Glutamatergic neuron (in vitro differentiated cells): ENCODE measurements at regions not wholly inside any gene's neighbourhood (a gene's known extent, or its start where the extent isn't known, plus 50 kb on each side); places are given as distances from the start of the nearest gene placed in this dataset.

Experiments
- DNase-seq: peaks from one replicate; pipeline ENCODE4 v3.0.0; 2022
- H3K27ac Mint-ChIP-seq: one replicate; pipeline ENCODE4 v1.8.0; 2020; ENCODE audit warnings: mild to moderate bottlenecking, mixed read lengths, inconsistent platforms; ENCODE audit not compliant: unreplicated experiment
- H3K27me3 Mint-ChIP-seq: one replicate; pipeline ENCODE4 v1.8.0; 2020; ENCODE audit warnings: mild to moderate bottlenecking, moderate library complexity, mixed read lengths, inconsistent platforms; ENCODE audit not compliant: unreplicated experiment
- H3K36me3 Mint-ChIP-seq: one replicate; pipeline ENCODE4 v1.8.0; 2020; ENCODE audit warnings: mild to moderate bottlenecking, mixed read lengths, inconsistent platforms; ENCODE audit not compliant: unreplicated experiment
- H3K4me1 Mint-ChIP-seq: one replicate; pipeline ENCODE4 v1.8.0; 2020; ENCODE audit warnings: mild to moderate bottlenecking, low read depth, mixed read lengths, inconsistent platforms; ENCODE audit not compliant: unreplicated experiment
- H3K4me3 Mint-ChIP-seq: one replicate; pipeline ENCODE4 v1.8.0; 2020; ENCODE audit warnings: mild to moderate bottlenecking, mixed read lengths, inconsistent platforms; ENCODE audit not compliant: unreplicated experiment
- H3K9me3 Mint-ChIP-seq: one replicate; pipeline ENCODE4 v1.8.0; 2020; ENCODE audit warnings: mild to moderate bottlenecking, moderate library complexity, mixed read lengths, inconsistent platforms; ENCODE audit not compliant: unreplicated experiment
- TF ChIP-seq, protein P1 (sequence below): fragments of 200-600 bp; sonication (generic); IDR thresholded peaks from one replicate; pipeline ENCODE4 v1.5.0; 2021; ENCODE audit not compliant: partially characterized antibody, unreplicated experiment

DNA sequence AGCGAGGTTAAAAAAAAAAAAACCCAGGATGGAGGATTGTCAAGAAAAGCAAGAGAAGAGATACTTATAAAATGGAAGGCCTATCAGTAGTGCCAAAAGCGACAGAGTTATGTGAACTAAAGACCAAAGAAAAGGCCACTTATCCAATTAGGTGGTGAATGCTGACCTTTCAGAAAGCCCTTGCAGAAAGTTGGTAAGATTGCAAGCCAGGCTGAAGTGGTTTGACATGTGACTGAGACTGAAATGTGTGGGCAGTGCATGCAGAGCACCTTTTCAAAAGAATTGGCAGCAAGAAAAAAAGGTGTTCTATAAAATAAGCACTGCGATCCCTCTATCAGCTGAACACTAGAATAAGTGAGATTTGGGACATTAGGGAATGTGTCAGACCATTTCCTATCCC, 379.4 kb upstream of the FAM98A start:
- H3K27ac Mint-ChIP-seq: no peak overlapping the region
- no peaks in the 10 kb centered on the region for H3K27me3 Mint-ChIP-seq
- H3K9me3 Mint-ChIP-seq: no peaks in the 10 kb centered on the region
- H3K4me3 Mint-ChIP-seq: no peak overlapping the region
- DNase-seq: no peak
- H3K4me1 Mint-ChIP-seq: no peaks in the 10 kb centered on the region
- TF ChIP-seq, protein P1, sequence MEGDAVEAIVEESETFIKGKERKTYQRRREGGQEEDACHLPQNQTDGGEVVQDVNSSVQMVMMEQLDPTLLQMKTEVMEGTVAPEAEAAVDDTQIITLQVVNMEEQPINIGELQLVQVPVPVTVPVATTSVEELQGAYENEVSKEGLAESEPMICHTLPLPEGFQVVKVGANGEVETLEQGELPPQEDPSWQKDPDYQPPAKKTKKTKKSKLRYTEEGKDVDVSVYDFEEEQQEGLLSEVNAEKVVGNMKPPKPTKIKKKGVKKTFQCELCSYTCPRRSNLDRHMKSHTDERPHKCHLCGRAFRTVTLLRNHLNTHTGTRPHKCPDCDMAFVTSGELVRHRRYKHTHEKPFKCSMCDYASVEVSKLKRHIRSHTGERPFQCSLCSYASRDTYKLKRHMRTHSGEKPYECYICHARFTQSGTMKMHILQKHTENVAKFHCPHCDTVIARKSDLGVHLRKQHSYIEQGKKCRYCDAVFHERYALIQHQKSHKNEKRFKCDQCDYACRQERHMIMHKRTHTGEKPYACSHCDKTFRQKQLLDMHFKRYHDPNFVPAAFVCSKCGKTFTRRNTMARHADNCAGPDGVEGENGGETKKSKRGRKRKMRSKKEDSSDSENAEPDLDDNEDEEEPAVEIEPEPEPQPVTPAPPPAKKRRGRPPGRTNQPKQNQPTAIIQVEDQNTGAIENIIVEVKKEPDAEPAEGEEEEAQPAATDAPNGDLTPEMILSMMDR: no peak
- no peaks in the 10 kb centered on the region for H3K36me3 Mint-ChIP-seq

DNA sequence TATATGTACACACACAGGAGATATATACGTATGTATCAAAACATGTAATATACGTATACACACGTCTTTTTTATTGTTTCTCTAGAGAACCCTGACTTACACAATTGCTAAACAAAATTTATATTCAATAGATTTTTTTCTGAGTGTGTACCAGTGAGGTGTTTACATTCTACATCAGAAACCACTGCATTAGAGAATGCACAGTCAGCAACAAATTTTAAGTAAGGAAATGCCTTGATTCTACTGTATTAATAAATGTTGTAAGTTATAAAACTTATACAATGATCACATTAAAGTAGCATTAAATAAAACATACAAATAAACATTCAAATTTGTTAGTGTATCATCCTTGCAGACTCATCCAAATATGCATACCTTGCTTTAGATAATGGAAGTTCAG, 376.4 kb upstream of the FAM98A start:
- no peaks in the 10 kb centered on the region for H3K27me3 Mint-ChIP-seq
- TF ChIP-seq, protein P1: no peak
- H3K9me3 Mint-ChIP-seq: no peaks in the 10 kb centered on the region
- no peaks in the 10 kb centered on the region for H3K36me3 Mint-ChIP-seq
- no peak overlapping the region for H3K4me3 Mint-ChIP-seq
- no peaks in the 10 kb centered on the region for H3K4me1 Mint-ChIP-seq
- DNase-seq: no peak
- no peak overlapping the region for H3K27ac Mint-ChIP-seq

DNA sequence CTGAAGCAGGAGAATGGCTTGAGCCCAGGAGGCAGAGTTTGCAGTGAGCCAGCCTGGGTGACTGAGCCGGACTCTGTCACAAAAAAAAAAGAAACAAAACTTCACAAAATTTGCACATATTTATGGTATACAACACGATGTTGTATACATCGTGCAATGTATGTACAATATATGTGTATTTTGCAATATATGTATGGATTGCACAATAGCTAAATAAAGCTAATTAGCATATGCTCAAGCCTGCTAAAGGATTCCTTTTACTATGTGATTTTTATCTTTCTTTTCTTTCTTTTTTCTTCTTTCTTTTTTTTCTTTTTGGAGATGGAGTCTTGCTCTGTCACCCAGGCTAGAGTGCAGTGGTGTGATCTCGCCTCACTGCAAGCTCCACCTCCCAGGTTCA, 368.0 kb upstream of the FAM98A start:
- TF ChIP-seq, protein P1: no peak
- Mint-ChIP-seq H3K4me3 (no peak overlapping the region), H3K27me3 (no peaks in the 10 kb centered on the region), H3K27ac (no peak overlapping the region), H3K4me1 (no peaks in the 10 kb centered on the region), H3K36me3 (no peaks in the 10 kb centered on the region), H3K9me3 (no peaks in the 10 kb centered on the region)
- DNase-seq: no peak

DNA sequence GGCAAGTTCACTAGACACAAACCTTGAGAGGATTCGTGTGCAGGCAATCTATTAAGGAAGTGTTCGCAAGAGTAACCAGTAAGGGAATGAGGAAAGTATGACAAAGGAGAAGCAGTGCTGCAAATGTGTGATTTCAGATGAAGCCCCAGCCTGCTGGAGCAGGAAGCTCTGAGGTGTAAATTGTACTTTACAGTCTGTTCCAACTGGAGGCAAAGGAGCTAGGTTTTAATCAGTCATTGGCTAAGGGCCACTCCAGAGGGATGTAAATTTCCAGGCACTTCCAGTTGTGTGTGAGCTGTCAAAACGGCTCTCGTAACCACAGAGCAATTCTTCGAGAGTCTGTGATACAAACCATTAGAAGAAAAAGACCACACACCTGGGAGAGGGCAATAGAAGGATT, 359.5 kb upstream of the FAM98A start:
- Mint-ChIP-seq H3K9me3 (no peaks in the 10 kb centered on the region), H3K4me3 (no peak overlapping the region), H3K27me3 (no peaks in the 10 kb centered on the region), H3K27ac (no peak overlapping the region), H3K4me1 (no peaks in the 10 kb centered on the region), H3K36me3 (no peaks in the 10 kb centered on the region)
- TF ChIP-seq, protein P1: no peak
- no peak for DNase-seq

DNA sequence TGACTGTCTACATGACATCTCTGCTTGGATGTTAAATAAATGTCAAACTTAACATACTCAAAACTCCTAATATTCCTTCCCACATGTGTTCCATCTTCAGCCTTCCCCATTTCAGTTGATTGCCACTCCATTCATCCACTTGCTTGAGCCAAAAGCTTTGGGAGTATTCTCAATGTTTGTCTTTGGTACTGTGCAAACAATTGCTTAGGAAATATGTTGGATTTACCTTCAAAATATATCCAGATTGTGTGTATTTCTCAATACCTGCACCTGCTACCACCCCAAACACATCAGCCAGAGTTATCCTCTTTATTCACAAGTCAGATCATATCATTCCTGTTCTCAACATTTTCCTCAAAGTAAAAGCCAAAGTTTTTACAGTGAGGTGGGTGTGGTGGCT, 350.3 kb upstream of the FAM98A start:
- H3K27me3 Mint-ChIP-seq: peaks cover 2% of the 10 kb centered on the region
- no peak overlapping the region for H3K4me3 Mint-ChIP-seq
- no peak overlapping the region for H3K27ac Mint-ChIP-seq
- H3K9me3 Mint-ChIP-seq: peaks cover 2% of the 10 kb centered on the region
- H3K36me3 Mint-ChIP-seq: no peaks in the 10 kb centered on the region
- TF ChIP-seq, protein P1: no peak
- DNase-seq: no peak
- no peaks in the 10 kb centered on the region for H3K4me1 Mint-ChIP-seq
